HG03457 (cell line): ENCODE measurements at regions not wholly inside any gene's neighbourhood (a gene's known extent, or its start where the extent isn't known, plus 50 kb on each side); places are given as distances from the start of the nearest gene placed in this dataset.
"Not testable (repeated sequence)": the region's sequence is repeated elsewhere in the genome, so short reads cannot be mapped to it uniquely, and the experiment has no call there.

ENCODE experiments used
- ATAC-seq: cut with Tn5 transposase; IDR thresholded peaks from one replicate; pipeline ENCODE4 v1.9.1; 2021; ENCODE audit warnings: moderate number of reproducible peaks; ENCODE audit not compliant: unreplicated experiment

DNA sequence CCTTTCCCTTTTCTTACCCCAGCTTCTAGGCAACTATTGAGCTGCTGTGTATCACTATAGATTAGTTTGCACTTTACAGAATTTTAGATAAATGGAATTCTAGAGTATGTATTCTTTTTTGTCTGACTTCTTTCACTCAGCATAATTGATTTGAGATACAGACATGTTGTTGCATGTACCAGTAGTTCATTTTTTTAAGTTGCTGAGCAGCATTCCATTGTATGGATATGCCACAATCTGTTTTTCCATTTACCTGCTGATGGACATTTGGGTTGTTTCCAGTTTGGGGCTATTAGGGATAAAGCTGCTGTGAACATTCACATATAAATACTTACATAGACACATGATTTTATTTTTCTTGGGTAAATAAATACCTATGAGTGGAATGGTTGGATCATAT, 135.7 kb downstream of the IGF1 start:
- no peak for ATAC-seq

DNA sequence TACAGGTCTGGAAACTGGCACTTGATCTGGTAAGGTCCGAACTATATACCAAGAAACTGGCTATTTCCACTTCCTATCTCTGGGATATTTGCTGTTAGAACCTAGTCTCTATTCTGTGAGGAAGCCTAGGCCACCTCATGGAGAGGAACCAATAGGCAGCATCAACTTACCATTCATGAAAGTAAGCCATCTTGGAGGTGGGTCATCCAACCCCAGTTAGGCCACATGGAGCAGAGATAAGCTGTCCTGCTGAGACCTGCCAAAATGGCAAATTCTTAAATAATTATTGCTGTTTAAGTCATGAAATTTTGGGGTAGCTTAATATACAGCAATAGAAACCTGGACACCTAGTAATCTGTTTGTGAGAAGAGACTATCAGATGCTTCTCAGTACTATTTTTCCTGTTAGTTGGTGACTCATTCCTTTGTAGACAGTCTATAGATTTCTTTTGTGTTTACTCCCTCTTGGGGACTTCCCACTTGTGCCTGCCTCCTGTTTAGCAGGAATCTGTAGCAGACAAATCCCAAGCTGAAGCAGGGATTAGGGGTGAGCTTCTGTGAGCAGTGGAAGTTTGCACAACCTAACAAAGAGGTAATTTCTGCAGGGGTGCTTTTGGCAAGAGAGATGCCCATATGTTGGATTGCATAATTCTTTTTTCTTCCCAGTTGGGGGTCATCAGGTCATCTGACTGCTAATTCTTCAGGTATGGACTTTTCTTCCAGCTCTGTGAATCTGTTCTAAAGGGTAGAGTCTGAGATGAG, 136.8 kb downstream of the IGF1 start:
- ATAC-seq, result no peak

DNA sequence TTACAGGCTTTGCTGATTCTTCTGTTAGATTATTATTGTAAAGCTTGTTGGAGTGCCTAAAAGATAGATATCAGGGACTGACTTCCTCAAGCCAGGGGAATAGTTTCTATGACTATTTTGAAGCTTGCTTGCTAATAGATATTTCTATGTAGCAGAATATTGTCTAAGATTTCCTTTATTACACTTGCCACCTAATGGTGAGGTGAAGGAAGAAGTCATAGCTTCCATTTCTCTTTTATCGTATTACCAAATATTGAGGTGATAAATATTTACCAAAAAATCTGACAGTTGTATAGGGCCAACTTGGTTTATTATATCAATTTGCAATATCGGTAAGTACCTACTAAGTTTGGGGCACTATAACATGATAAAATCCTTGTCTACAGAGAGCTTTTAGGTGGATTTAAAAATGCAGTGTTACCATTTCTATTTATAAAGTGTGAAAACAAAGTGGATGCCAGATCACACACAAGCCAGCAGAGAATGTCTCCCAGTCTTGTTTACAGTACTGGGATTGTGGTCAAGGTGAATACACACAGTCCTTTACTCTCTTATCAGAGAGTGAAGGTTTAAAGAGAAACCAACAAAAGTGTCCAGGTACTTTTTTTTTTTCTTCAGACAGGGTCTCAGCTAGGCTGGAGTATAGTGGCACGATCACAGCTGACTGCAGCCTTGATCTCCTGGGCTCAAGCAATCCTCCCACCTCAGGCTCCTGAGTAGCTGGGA, 137.9 kb downstream of the IGF1 start:
- ATAC-seq, result no peak

DNA sequence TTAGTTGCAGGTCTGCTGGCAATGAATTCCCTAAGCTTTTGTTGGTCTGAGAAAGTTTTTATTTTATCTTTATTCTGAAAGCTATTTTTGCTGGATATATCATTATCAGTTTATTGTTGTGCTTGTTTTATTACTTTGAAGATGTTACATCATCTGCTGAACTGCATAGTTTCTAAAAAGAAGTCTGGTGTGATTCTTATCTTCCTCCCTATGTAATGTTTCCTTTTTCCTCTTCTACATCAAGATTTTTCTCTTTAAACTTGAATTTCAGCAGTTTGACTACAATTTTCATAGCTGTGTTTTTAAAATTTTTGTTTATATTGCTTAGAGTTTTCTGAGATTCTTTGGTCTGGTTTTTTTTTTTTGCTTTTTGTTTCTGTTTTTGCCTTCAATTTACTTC, 137.1 kb upstream of the PMCH start:
- no peak for ATAC-seq

DNA sequence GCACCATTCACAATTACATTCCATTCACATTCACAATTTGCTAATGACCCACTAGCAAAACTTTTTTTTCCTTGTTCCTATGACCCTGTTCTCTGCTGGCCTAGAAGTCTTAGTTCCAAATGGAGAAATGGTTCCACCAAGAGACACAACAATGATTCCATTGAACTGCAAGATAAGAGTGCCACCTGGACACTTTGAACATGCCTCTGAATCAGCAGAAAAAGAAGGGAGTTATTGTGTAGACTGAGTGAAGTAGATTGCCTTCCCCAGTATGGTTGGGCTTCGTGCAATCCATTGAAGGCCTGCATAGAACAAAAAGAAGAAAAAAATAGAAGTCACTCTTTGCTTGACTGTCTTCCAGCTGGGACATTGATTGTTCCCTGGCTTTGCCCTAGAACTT, 133.8 kb upstream of the PMCH start:
- ATAC-seq, result no peak

DNA sequence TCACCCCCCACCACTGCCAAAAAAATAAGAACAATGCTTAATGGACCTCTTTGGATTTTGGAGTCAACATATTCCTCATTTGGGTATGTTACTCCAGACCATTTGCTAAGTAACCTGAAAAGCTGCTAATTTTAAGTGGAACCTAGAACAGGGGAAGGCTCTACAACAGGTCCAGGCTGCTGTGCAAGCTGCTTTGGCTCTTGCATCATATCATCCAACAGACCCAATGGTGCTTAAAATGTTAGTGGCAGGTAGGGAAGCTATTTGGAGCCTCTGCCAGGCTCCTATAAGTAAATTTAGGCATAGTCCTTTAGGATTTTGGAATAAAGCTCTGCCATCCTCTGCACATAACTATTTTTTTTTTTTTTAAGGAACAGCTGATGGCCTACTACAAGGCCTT, 132.2 kb upstream of the PMCH start:
- ATAC-seq, result no peak

DNA sequence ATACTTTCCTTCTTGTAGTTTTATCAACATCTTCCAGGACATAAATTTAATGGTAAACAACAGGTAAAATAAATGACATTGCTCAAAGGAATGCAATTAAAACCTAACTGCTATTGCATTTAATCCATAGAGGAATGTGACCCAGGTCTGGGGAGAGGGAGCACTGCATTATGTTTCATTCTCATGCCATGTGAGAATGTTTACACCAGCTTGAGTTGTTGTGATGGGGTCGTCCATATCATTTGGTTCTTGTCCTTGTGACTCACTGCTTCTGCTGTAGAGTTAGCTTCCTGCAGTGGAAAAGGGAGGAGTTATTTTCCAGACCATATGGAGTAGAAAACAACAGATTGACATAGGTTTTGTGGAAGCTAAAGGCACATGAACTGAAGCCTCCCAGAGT, 129.3 kb upstream of the PMCH start:
- ATAC-seq, result no peak

DNA sequence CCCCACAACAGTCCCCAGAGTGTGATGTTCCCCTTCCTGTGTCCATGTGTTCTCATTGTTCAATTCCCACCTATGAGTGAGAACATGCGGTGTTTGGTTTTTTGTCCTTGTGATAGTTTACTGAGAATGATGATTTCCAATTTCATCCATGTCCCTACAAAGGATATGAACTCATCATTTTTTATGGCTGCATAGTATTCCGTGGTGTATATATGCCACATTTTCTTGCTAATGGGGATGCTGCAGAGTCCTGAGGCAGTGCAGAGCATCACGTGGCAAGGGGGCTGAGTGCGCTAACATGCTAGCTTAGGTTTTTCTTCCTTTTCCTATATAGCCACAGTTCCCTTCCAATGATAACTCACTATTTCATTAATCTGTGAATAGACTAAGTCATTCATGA, 127.5 kb upstream of the PMCH start:
- ATAC-seq, result not testable (repeated sequence)

DNA sequence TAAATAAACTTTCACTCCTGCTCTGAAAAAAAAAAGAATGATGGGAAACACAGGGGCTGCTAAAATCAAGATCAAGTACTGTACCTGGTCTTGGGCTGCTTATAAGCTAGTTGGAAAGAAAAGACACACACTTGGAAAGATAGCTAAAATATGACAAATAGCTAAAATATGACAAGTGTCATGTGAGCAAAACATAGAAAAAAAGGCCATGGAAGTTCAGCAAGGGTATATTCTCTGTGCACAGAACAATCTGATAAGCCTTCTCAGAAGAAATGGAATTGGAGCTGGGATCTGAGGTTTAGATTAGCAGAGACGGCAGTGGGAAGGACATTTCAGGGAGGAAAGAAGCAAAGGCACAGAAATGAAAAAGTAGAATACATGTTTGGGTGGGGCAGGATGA, 126.2 kb upstream of the PMCH start:
- ATAC-seq, result no peak

DNA sequence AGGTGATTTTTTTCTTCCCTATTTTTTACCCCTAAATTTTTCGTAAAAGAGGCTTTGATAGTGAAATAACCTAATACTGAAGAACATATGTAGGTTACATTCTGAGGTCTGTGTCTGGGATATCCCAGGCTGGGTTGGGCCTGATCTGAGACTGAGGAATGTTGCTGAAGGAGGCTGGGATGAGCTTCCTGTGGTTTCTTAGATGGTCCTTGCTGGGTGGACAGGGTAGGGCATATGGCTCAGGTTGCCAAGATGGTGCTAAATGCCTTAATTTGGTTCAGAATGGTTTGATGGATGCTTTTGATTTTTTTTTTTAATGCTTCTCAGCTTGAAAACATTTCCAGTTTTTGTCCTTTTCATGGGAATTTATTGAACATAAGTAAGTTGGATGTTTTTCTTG, 124.6 kb upstream of the PMCH start:
- no peak for ATAC-seq

DNA sequence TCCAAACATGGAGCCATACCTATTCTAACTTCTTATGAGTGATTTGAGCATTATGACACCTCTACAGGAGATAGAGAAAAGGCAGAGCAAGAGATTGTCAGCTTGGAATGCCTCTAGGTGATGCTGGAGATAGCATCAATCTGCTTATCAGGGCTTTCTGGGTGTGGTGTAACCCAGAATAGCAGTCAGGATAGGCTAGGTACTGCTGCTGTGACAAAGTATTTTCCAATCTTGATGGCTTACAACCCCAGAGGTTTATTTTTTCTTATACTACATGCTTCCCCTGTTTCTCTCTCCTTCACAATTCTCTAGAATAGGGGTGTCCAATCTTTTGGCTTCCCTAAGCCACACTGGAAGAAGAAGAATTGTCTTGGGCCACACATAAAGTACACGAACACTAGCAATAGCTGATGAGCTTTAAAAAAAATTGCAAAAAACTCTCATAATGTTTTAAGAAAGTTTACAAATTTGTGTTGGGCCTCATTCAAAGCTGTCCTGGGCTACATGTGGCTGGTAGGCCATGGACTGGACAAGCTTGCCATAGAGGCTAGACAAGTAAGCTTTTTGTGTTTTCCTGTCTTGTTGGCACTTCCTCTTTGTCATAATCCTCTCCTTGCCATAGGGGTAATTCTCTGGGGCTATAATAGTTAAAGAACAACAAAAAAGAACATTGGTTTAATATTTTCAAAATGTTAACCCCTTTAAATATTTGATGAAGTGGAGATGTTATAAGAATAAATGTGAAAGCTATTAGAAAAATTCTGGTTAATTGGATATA, 123.9 kb upstream of the PMCH start:
- no peak for ATAC-seq

DNA sequence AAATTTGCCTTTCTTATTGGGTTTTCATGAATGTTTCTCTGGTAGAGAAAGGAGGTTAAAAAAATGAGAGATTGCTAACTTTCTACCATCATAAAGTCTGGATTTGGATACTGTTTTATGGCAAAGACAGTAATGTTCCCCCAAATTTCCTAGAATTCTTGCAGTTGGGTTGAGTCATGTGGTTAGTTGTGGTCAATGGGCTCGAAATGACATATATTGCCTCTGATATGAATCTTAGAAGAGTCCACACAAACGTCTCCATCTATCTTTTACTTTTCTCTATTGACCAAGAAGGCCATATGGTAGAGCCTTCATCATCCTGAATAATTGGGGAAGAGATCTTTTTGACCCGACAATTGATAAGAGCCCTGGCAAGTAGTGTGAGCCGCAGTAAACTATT, 119.5 kb upstream of the PMCH start:
- ATAC-seq, result no peak

DNA sequence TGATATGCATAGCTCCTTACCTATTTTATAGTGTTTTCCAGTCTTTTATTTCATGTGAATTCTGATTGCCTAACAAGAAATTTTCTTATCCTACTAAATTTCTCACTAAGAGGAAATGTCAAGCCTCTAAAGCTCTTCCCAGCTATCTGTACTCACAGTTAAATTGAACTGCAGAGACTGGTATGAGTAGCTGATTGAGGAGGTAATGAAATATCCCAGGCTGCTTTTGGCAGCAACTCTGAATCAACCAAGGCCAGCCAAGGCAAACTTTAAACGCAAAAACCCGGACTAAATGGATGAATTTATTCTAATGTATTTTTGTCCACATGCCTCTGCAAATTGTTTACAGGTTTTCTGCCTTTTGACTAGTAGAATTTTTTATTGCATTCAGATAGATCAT, 119.1 kb upstream of the PMCH start:
- ATAC-seq, result no peak

DNA sequence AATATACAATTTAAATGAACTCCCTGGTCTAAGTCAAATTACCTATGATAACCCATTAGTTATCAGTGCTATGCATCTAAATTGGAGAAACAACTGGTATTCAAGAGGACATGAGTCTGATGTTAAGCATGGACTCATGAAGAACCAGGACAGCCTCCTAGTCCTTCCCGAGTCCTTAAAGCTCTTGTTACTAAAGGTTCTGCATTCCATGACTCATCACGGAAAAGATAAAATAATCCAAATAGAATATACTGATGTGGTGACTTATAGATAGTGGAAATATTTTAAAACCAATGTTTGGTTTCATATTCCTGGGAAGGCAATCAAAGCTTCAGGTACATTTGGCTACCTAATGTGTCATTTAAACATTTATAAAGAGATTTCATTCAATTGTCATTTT, 117.2 kb upstream of the PMCH start:
- no peak for ATAC-seq

DNA sequence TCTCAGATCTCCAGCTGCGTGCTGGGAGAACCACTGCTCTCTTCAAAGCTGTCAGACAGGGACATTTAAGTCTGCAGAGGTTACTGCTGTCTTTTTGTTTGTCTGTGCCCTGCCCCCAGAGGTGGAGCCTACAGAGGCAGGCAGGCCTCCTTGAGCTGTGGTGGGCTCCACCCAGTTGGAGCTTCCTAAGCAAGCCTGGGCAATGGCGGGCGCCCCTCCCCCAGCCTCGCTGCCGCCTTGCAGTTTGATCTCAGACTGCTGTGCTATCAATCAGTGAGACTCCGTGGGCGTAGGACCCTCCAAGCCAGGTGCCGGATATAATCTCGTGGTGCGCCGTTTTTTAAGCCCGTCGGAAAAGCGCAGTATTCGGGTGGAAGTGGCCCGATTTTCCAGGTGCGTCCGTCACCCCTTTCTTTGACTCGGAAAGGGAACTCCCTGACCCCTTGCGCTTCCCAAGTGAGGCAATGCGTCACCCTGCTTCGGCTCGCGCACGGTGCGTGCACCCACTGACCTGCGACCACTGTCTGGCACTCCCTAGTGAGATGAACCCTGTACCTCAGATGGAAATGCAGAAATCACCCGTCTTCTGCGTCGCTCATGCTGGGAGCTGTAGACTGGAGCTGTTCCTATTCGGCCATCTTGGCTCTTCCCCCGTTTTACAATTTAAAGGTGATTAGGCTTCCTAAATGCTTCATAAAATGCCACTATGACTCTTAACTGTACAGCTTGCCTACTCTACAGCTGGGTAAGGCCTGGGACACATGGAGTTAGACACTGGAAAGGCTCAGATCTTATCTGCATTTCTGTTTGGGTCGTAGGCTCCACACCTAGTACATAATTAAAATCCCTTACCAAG, 115.7 kb upstream of the PMCH start:
- not testable (repeated sequence) for ATAC-seq

DNA sequence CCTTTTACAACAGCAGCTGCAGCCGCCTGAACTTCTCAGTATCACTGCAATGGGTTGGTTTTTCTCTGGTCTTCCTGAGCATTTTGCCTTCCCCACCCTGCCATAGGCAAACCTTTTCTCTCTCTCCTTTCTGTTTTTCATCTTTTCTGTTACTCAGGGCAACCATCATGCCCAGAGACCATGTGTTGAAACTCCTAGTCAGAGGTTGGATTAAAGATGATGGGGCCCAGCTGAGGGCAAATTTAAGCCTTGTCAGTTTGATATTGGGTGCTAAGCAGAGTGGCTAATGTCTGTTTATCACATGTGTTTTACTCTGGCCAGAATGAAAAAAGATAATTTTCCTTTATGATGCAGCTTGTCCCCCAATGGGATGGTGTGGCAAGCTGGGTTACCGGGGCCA, 107.9 kb upstream of the PMCH start:
- ATAC-seq, result no peak

DNA sequence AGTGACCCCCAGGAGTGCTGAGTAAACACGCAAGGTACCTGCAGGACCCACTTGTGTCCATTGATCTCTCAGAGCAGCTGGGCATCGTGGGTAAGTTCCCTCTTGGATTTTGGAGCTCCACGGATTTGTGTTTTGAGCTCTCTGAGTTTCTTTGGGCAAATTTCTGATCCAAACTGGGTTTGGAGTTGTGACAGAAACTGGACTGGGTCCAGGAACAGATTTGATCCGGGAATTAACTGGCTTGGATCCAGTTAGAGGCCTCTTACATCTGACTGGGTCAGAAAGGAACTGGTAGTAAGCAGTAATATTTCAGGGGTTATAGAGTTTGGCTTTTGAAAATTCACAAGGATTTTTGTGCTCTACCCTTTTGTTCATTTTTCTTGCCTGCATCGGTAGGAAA, 107.0 kb upstream of the PMCH start:
- not testable (repeated sequence) for ATAC-seq

DNA sequence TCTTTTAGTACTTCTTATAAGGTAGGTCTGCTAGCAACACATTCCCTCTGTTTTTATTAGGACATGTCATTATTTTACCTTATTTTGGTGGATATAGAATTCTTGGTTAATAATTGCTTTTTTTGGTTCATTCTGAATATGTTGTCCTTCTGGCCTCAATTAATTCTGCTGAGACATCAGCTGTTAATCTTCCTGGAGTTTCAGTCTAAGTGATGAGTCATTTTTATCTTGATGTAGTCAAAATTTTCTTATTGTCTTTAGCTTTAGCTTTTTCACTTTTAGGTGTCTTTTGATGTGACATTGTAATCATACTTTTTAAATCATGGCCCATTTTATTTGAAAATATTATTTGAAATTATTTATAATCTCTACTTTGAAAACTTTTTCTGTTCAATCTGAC, 104.9 kb upstream of the PMCH start:
- ATAC-seq, result no peak

DNA sequence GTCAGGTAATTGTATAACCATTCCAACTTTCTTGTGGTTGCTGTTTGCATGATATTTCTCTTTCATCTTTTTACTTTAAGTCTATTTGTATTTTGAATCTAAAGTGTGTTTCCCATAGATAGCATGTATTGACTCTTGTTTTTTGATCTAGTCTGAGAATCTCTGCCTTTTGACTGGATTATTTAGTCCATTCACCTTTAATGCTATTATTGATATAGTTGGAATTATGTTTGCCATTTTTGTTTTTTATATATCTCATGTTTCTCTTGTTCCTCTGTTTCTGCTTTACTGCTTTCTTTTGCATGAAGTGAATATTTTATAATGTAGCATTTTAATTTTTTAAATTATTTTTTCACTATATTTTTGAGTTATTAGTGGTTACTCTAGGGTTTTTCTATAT, 103.9 kb upstream of the PMCH start:
- ATAC-seq, result no peak

DNA sequence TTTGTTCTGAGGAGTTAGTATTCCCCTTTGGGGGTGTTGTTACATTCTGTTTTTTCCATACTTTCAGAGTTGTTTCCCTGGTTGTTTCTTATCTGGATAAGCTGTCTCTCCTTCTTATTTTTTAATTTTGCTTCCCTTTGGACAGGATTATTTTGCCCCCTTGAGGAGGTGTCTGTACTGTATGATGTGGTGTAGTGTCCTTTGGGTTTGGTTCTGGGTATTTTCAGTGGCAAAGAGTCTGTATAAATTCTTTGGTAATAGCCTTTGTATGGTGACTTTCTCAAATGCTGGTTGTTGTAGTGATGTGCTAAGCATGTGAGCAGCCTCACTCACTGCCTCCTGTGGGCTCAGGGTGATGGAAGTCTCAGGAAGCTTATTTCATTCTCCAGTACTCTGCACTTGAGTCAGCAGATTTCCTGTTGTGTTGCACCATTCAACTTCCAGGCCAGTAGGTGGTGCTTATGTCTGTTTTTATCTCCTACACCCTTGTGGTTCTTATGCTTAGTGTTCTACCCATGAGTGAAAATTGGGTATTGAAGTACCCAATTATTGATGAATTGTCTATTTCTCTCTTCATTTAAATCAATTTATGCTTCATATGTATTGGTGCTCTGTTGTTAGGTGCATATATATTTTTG, 103.3 kb upstream of the PMCH start:
- peak; percentile 88 for ATAC-seq

DNA sequence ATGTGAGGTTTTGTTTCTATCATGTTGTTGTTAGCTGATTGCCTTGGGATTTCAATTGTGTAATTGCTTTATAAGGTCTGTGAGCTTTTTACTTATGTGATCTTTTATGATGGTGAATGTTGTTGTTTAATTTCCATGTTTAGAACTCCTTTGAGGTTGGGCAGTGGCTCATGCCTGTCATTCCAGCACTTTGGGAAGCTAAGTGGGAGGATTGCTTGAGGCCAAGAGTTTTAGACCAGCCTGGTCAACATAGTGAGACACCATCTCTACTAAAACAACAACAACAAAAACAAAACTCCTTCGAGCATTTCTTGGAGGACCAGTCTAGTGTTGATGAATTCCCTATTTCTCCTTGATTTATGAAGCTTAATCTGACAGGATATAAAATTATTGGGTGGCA, 102.1 kb upstream of the PMCH start:
- no peak for ATAC-seq
